ENCODE measurements at regions not wholly inside any gene's neighbourhood (a gene's known extent, or its start where the extent isn't known, plus 50 kb on each side); places are given as distances from the start of the nearest gene placed in this dataset.

GRCh38 chr1:38287036-38287435 lies 240.4 kb upstream of the POU3F1 start:
- H3K27ac ChIP-seq: no peak overlapping the region
- TF ChIP-seq POLR2AphosphoS5 (IDR thresholded peaks at IDR 0.05; ENCODE audit: insufficient read depth in 1 of 2, low read depth in 1 of 2) (no peak), POLR2A (IDR thresholded peaks at IDR 0.05) (no peak), CTCF (IDR thresholded peaks at IDR 0.05) (no peak)
- no peaks in the 10 kb centered on the region for H3K27me3 ChIP-seq
- no peak for DNase-seq (ENCODE audit: extremely low spot score in 2 of 2)
- intact Hi-C loops (cut with DNase I): no loop called here
- H3K4me1 ChIP-seq: peaks cover 3% of the 10 kb centered on the region
- no peaks in the 10 kb centered on the region for H3K9me3 ChIP-seq
- H3K36me3 ChIP-seq: no peaks in the 10 kb centered on the region
- H3K4me3 ChIP-seq: no peak overlapping the region

GRCh38 chr1:38285807-38286530 lies 239.4 kb upstream of the POU3F1 start:
- intact Hi-C loops (cut with DNase I): no loop called here
- H3K27ac ChIP-seq: no peak overlapping the region
- DNase-seq (ENCODE audit: extremely low spot score in 2 of 2): no peak
- no peak for TF ChIP-seq POLR2AphosphoS5 (IDR thresholded peaks at IDR 0.05; ENCODE audit: insufficient read depth in 1 of 2, low read depth in 1 of 2)
- TF ChIP-seq CTCF (IDR thresholded peaks at IDR 0.05): no peak
- no peak for TF ChIP-seq POLR2A (IDR thresholded peaks at IDR 0.05)
- H3K36me3 ChIP-seq: no peaks in the 10 kb centered on the region
- H3K4me3 ChIP-seq: no peak overlapping the region
- no peaks in the 10 kb centered on the region for H3K9me3 ChIP-seq
- no peaks in the 10 kb centered on the region for H3K27me3 ChIP-seq
- H3K4me1 ChIP-seq: no peaks in the 10 kb centered on the region

GRCh38 chr1:38284953-38285352 lies 238.4 kb upstream of the POU3F1 start:
- Histone ChIP-seq H3K36me3 (no peaks in the 10 kb centered on the region), H3K9me3 (no peaks in the 10 kb centered on the region), H3K27me3 (no peaks in the 10 kb centered on the region), H3K4me1 (no peaks in the 10 kb centered on the region), H3K4me3 (no peak overlapping the region), H3K27ac (no peak overlapping the region)
- no peak for DNase-seq (ENCODE audit: extremely low spot score in 2 of 2)
- intact Hi-C loops (cut with DNase I): no loop called here
- TF ChIP-seq POLR2AphosphoS5 (IDR thresholded peaks at IDR 0.05; ENCODE audit: insufficient read depth in 1 of 2, low read depth in 1 of 2): no peak
- TF ChIP-seq POLR2A (IDR thresholded peaks at IDR 0.05): no peak
- TF ChIP-seq CTCF (IDR thresholded peaks at IDR 0.05): no peak

- no peaks in the 10 kb centered on the region for H3K4me1 ChIP-seq
- no peak overlapping the region for H3K4me3 ChIP-seq
- H3K27me3 ChIP-seq: no peaks in the 10 kb centered on the region
- peak; percentile 56 to 84 for DNase-seq (ENCODE audit: extremely low spot score in 2 of 2)
- H3K27ac ChIP-seq: no peak overlapping the region
- intact Hi-C loops (cut with DNase I): no loop called here
- no peak for TF ChIP-seq POLR2AphosphoS5 (IDR thresholded peaks at IDR 0.05; ENCODE audit: insufficient read depth in 1 of 2, low read depth in 1 of 2)
- no peak for TF ChIP-seq POLR2A (IDR thresholded peaks at IDR 0.05)
- TF ChIP-seq CTCF (IDR thresholded peaks at IDR 0.05): no peak
- H3K36me3 ChIP-seq: no peaks in the 10 kb centered on the region
- H3K9me3 ChIP-seq: no peaks in the 10 kb centered on the region
Measured at GRCh38 chr1:38283696-38284470, 237.3 kb upstream of the POU3F1 start.

GRCh38 chr1:38279148-38279547 lies 232.6 kb upstream of the POU3F1 start:
- Histone ChIP-seq H3K9me3 (no peaks in the 10 kb centered on the region), H3K27ac (no peak overlapping the region), H3K27me3 (no peaks in the 10 kb centered on the region), H3K36me3 (no peaks in the 10 kb centered on the region), H3K4me1 (no peaks in the 10 kb centered on the region), H3K4me3 (no peak overlapping the region)
- no peak for DNase-seq (ENCODE audit: extremely low spot score in 2 of 2)
- no peak for TF ChIP-seq POLR2AphosphoS5 (IDR thresholded peaks at IDR 0.05; ENCODE audit: insufficient read depth in 1 of 2, low read depth in 1 of 2)
- TF ChIP-seq POLR2A (IDR thresholded peaks at IDR 0.05): no peak
- TF ChIP-seq CTCF (IDR thresholded peaks at IDR 0.05): no peak
- intact Hi-C loops (cut with DNase I): no loop called here

Measured in vagina (tissue), 2 donors.